KMS-11 (cell line): ENCODE measurements at regions not wholly inside any gene's neighbourhood (a gene's known extent, or its start where the extent isn't known, plus 50 kb on each side); places are given as distances from the start of the nearest gene placed in this dataset.

Experiments used
- H2AFZ ChIP-seq: fragments of 200-600 bp; sonication (generic); 2 replicates; pipeline ENCODE4 v1.6.1; 2016; ENCODE audit warnings: antibody characterized with exemption, mixed run types, low read depth
- H3K27ac ChIP-seq: fragments of 200-600 bp; sonication (generic); 2 replicates; pipeline ENCODE4 v1.6.1; 2016; ENCODE audit warnings: mild to moderate bottlenecking, mixed run types
- H3K27me3 ChIP-seq: fragments of 200-600 bp; sonication (generic); 2 replicates; pipeline ENCODE4 v1.6.1; 2017; ENCODE audit warnings: mild to moderate bottlenecking, low read depth, mixed run types, moderate library complexity; ENCODE audit not compliant: insufficient read depth
- H3K36me3 ChIP-seq: fragments of 200-600 bp; sonication (generic); 2 replicates; pipeline ENCODE4 v1.6.1; 2017; ENCODE audit warnings: mild to moderate bottlenecking, mixed run types; ENCODE audit not compliant: insufficient read depth
- H3K4me1 ChIP-seq: fragments of 200-600 bp; sonication (generic); 2 replicates; pipeline ENCODE4 v1.6.1; 2016; ENCODE audit warnings: mild to moderate bottlenecking, low read depth, mixed run types; ENCODE audit not compliant: poor library complexity, severe bottlenecking
- H3K4me2 ChIP-seq: fragments of 200-600 bp; sonication (generic); 2 replicates; pipeline ENCODE4 v1.7.0; 2016; ENCODE audit warnings: mild to moderate bottlenecking, mixed run types
- H3K4me3 ChIP-seq: fragments of 200-600 bp; sonication (generic); IDR thresholded peaks from 2 replicates; pipeline ENCODE4 v1.6.1; 2017; ENCODE audit warnings: low read depth, low read length, mixed read lengths; ENCODE audit not compliant: insufficient read depth
- H3K79me2 ChIP-seq: fragments of 200-600 bp; sonication (generic); 2 replicates; pipeline ENCODE4 v1.6.1; 2016; ENCODE audit warnings: low read depth, mixed run types; ENCODE audit not compliant: insufficient read depth
- H3K9ac ChIP-seq: fragments of 200-600 bp; sonication (generic); 2 replicates; pipeline ENCODE4 v1.6.1; 2016; ENCODE audit warnings: mild to moderate bottlenecking, mixed run types
- H4K20me1 ChIP-seq: fragments of 200-600 bp; sonication (generic); 2 replicates; pipeline ENCODE4 v1.6.1; 2016; ENCODE audit warnings: mild to moderate bottlenecking, mixed run types; ENCODE audit not compliant: insufficient read depth
- CTCF ChIP-seq: fragments of 200-600 bp; sonication (generic); conservative IDR thresholded peaks from 2 replicates; pipeline ENCODE4 v1.6.1; 2017; ENCODE audit warnings: low read depth, mild to moderate bottlenecking, antibody characterized with exemption, low read length, moderate library complexity, mixed read lengths

DNA sequence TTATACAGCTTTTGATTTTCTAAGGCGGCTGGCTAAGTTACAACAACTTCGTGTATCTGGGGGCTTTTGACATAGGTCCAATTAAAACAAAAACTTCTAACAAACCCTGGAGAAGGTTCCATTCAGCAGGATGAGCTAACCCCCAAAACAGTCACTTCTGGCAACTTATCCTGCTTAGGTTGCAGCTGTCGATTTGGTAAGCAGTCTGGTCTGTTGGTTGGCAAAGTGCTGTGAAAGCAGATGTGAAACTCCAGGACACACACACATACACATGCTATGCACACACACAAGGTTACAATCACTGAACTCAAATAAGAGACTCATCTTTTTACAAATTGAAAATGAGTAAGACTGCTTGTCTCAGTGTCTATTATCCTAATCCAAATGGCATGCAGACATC, 119.0 kb upstream of the STMND1 start:
- H3K36me3 ChIP-seq = no peaks in the 10 kb centered on the region
- no peak overlapping the region for H3K4me3 ChIP-seq
- H3K9ac ChIP-seq = no peak overlapping the region
- no peaks in the 10 kb centered on the region for H3K79me2 ChIP-seq
- H4K20me1 ChIP-seq = no peaks in the 10 kb centered on the region
- no peaks in the 10 kb centered on the region for H3K27me3 ChIP-seq
- TF ChIP-seq CTCF = no peak
- H2AFZ ChIP-seq = no peak overlapping the region
- H3K27ac ChIP-seq = no peak overlapping the region
- H3K4me2 ChIP-seq = no peak overlapping the region
- H3K4me1 ChIP-seq = no peaks in the 10 kb centered on the region

DNA sequence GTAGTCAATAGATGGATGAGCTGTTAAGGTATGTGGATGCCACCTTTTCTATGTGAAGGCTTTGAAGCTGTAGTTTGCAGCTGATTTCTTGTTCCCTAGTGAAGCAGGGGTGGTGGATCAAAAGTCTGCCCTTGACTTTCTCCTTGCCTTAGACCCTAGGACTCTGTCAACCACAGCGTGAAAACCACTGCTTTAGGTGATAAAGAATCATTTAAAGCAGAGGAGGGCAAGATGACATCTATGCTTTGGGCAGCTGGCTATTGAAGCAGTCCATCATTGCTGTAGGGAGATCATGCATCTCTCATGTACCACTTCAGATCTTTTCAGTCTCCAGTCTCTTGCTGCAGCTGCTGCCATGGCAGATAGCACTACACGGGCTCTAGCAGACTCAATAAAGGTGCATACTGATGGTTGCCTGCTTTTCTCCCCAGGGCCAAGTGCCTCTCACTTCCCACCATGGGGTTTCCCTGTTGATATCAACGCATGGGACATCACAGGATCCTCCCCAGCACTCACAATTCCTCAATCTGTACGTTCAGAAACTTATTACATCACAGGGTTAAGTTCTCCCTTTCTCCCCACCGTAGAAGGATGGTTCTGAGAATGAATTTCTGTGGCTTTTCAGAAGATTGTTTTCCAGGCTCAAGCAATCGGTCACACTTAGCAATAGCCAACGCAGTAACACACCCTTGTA, 122.0 kb upstream of the STMND1 start:
- Histone ChIP-seq H2AFZ (no peak overlapping the region), H4K20me1 (no peaks in the 10 kb centered on the region), H3K9ac (no peak overlapping the region), H3K4me1 (no peaks in the 10 kb centered on the region), H3K27ac (no peak overlapping the region), H3K36me3 (no peaks in the 10 kb centered on the region), H3K79me2 (no peaks in the 10 kb centered on the region), H3K4me3 (no peak overlapping the region), H3K4me2 (no peak overlapping the region), H3K27me3 (no peaks in the 10 kb centered on the region)
- TF ChIP-seq CTCF = no peak

DNA sequence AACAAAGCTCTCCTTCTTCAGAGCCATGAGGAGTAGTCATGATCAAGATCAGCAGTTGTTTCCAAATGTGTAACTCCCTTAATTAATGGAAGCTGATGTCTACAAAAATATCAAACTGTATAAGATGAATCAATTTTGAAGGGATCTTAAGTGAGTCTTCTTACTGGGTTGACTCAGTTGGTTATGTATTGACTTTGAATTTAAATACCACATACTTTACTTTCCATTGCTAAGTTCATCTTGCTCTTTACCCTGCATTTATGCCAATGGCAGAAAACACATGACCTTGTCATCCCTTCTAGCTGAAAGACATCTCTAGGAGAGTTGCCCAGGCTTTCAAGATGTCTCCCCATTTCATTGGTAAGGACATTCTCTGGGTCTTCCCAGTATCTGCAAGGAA, 123.2 kb upstream of the STMND1 start:
- Histone ChIP-seq H3K36me3 (no peaks in the 10 kb centered on the region), H3K4me2 (no peak overlapping the region), H4K20me1 (no peaks in the 10 kb centered on the region), H3K4me1 (no peaks in the 10 kb centered on the region), H3K27me3 (no peaks in the 10 kb centered on the region), H3K9ac (no peak overlapping the region), H3K79me2 (no peaks in the 10 kb centered on the region), H2AFZ (no peak overlapping the region), H3K27ac (no peak overlapping the region), H3K4me3 (no peak overlapping the region)
- no peak for TF ChIP-seq CTCF

- Histone ChIP-seq H3K27me3 (no peaks in the 10 kb centered on the region), H3K9ac (no peak overlapping the region), H3K79me2 (no peaks in the 10 kb centered on the region), H3K36me3 (no peaks in the 10 kb centered on the region), H3K27ac (no peak overlapping the region), H2AFZ (no peak overlapping the region), H3K4me2 (no peak overlapping the region), H3K4me3 (no peak overlapping the region), H3K4me1 (no peaks in the 10 kb centered on the region), H4K20me1 (no peaks in the 10 kb centered on the region)
- no peak for TF ChIP-seq CTCF
Observed at GRCh38 chr6:16976385-16977183, 125.3 kb upstream of the STMND1 start.
